HS-27A (cell line): ENCODE measurements at regions not wholly inside any gene's neighbourhood (a gene's known extent, or its start where the extent isn't known, plus 50 kb on each side); places are given as distances from the start of the nearest gene placed in this dataset.

Source experiments
- DNase-seq: peaks from one replicate; pipeline ENCODE4 v3.0.0-alpha.2; 2012; ENCODE audit warnings: low read depth, missing footprints

DNA sequence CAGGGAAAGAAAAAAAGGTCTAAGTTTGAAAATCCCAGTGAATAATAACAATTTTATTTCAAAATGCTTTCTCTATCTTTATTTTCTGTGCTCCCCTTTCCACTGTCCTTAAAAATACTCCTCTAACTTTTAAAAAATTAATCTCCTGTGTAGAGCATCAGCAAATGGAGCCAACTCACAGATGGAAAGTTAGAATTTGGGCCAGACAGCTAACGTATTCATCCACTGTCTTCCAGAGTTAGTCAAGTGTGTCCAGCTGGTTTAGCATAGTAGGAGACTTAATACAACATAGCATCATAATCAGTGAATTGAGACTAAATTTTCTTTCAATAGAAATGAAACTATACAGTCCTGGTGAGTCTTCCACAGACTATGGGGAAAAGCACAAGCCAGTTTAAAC lies 419.0 kb upstream of the LRRC7 start:
- DNase-seq, result no peak

DNA sequence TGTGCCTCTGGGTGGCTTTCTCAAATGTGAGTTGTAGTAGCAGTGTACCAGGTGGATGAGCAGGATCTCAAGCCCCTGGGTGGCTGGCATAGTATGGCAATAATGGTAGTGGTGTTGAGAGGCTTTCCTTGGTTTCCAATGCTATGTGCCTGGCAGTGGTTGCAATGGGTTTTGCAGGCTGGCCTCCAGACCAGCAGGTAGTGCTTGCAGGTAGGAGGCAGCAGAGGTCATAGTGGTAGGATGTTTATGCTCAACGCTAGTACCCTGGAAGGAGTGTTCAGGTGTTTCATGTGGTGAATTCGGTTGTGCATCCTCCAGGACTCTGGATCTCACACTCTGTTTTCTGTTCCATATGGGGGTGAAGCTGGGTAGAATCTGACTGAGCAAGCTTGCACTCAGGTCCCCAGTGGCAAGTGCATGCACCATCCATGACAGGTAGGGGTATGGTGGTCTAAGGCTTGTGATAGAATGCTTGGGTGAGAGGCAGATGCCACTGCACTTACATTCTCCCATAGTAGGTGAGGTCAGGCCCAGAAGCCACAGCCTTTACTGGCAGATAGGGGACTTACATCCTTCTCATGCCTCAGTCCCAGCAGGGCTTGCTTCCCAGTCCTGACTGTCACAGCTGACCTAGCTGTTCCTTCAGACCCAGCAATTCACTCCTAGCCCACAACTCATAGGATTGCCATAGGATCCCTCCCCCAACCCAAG lies 410.5 kb upstream of the LRRC7 start:
- DNase-seq, result no peak

DNA sequence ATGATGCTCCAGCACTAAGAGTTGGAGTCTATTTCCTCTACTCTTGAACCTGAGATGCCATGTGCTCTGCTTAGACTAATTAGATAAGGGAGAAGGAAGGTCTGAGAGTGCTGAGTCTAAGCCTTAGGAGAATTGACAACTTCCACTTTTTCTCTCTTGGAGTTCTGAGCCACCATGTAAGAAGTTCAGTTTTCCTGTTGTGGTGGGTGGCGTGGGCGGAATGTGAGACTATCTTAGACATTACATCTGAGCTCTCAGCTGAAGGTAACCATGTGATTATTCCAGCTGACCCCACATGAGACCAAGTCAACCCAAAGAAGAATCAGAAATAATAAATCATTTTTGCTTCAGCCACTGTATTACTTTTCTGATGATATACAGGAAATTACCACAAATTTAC lies 404.5 kb upstream of the LRRC7 start:
- DNase-seq, result no peak

- DNase-seq, result no peak
These were observed 403.9 kb upstream of the LRRC7 start for GRCh38 chr1:69163779-69164178.

GRCh38 chr1:69167876-69168275 lies 399.8 kb upstream of the LRRC7 start:
- no peak for DNase-seq

- no peak for DNase-seq
These were observed 396.5 kb upstream of the LRRC7 start for GRCh38 chr1:69171248-69171647.

DNA sequence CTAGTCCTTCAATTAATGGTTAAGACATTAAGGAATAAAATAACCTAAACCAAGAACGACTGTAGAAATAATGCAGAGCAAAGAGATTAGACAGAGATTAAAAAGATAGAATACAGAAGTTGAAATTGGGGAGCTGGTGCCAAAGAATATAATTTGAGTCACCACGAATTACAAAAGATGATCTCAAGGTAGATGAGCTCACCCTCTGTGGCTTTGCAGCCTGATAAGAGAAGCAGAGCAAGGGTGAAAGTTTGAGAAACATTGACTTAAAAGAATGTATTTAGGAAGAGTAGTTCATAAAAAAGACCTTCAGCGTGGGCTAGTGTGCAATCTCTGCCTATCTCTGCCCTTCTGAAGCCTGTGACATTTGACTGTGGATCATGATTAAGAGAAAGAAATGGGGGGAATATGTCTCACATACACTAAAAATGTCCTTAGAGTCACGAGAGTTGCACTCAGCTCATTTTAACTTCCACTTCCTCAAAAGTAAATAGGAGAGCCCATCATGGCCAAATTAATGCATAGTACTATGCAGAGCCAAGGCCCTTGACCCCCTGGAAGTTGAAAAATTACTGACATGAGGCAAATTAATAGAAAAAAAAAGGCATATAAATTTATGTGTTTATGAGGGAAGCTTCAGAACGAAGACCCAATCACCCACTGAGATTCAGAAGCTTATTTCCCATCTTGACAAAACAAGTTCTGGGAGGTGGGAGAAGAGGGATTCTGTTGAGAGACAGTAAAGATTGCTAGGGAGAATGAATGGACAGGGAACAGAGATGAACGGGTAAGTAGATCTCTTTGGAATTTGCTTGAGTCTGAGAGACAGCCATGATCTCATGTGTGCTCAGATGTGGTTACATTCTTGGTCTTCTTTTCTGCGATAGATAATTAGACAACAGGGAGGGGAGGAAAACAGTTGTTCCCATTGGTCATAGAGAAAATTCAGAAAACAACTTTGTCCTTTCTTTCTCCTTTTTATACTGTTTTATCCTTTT lies 395.4 kb upstream of the LRRC7 start:
- DNase-seq, result no peak

- DNase-seq, result no peak
These were observed 392.7 kb upstream of the LRRC7 start for GRCh38 chr1:69175053-69175452.

- no peak for DNase-seq
These were observed 387.4 kb upstream of the LRRC7 start for GRCh38 chr1:69180358-69180757.

- DNase-seq, result no peak
These were observed 382.3 kb upstream of the LRRC7 start for GRCh38 chr1:69185378-69185777.

GRCh38 chr1:69191335-69191734 lies 376.4 kb upstream of the LRRC7 start:
- DNase-seq, result no peak

GRCh38 chr1:69195136-69195535 lies 372.6 kb upstream of the LRRC7 start:
- no peak for DNase-seq

DNA sequence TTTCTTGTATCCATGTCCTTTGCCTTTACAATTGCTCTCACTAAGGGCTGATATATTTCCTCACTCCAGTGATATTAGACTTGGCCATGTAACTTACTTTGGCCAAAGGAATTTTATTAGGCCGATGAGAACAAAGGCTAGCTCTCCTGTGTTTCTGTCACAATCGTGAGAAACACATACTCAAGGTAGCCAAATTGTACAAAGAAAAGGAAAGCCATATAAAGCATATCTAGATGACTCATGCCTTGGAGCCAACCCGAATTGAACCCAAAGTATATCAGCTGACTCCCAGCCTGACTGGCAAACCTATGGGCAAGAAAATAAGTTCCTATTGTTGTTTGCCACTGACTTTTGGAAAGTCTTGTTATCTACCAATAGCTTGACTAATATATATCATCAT lies 371.7 kb upstream of the LRRC7 start:
- no peak for DNase-seq

DNA sequence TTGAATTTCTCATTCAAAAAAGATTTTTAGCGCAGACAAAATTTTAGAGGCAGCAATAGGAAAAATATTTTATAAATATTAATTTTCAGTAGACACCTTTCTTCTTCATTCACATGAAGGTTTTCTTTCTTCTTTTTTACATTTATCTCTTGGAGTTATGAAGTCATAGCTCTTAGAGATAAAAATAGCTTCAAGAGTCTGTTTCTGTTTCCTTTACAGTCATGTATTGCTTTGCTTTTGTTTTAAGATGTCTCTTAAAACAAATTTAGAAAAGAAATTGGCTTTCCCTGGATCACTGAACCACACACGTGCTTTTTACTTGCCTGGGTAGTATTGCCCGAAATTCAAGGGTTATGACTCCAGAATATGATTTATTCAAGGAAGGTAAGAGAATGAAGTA lies 369.9 kb upstream of the LRRC7 start:
- DNase-seq, result no peak

- peak; percentile 4 for DNase-seq
These were observed 366.0 kb upstream of the LRRC7 start for GRCh38 chr1:69201716-69202115.

- no peak for DNase-seq
These were observed 364.6 kb upstream of the LRRC7 start for GRCh38 chr1:69203166-69203565.

GRCh38 chr1:69213644-69214043 lies 354.1 kb upstream of the LRRC7 start:
- DNase-seq, result no peak

GRCh38 chr1:69215883-69216282 lies 351.8 kb upstream of the LRRC7 start:
- no peak for DNase-seq

GRCh38 chr1:69220672-69221071 lies 347.1 kb upstream of the LRRC7 start:
- DNase-seq, result no peak

- no peak for DNase-seq
These were observed 346.2 kb upstream of the LRRC7 start for GRCh38 chr1:69221524-69221923.

- no peak for DNase-seq
These were observed 344.6 kb upstream of the LRRC7 start for GRCh38 chr1:69223156-69223555.

DNA sequence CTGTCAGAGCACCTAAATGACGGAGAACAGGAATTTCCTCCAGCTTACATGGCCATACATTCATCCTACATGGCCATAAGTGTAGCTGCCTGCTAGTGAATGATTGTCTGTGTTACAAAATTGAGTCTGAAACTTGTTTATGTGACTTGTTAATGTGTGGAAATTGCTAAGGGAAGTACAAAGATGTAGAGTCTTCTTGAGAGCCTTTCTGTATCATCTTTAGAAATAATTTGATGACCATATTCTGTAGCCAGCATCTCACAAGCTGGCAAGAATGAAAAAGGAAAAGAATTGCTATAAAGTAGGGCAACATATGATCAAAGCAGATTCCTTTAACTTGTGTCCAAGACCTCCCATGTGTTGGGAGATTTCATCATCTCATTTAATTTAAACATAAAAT lies 339.2 kb upstream of the LRRC7 start:
- DNase-seq, result no peak

- DNase-seq, result no peak
These were observed 337.5 kb upstream of the LRRC7 start for GRCh38 chr1:69230208-69230607.
